Small intestine (tissue), 7 donors: ENCODE measurements at regions not wholly inside any gene's neighbourhood (a gene's known extent, or its start where the extent isn't known, plus 50 kb on each side); places are given as distances from the start of the nearest gene placed in this dataset.
"Not testable (repeated sequence)": the region's sequence is repeated elsewhere in the genome, so short reads cannot be mapped to it uniquely, and the experiment has no call there.

Experiments used
- DNase-seq, 2 donors: peaks; one replicate each; pipeline versions ENCODE4 v3.0.0 to v3.0.0-alpha.2; 2013
- FAIRE-seq: peaks from 2 replicates; lab custom pipeline; 2012; peaks lifted over from hg19 to GRCh38; lab: Jason Lieb, UNC
- H3K27ac ChIP-seq, 3 donors: one replicate each; pipeline ENCODE4 v1.5.1; 2013; ENCODE audit warnings: low read length in 2 of 3, mild to moderate bottlenecking in 2 of 3, control low read depth in 1 of 3, inconsistent platforms in 1 of 3, low read depth in 1 of 3, moderate library complexity in 1 of 3
- H3K27me3 ChIP-seq, 3 donors: one replicate each; pipeline ENCODE4 v1.6.1; 2013; ENCODE audit warnings: low read length in 3 of 3, inconsistent platforms in 1 of 3; ENCODE audit not compliant: control insufficient read depth in 3 of 3, insufficient read depth in 3 of 3
- H3K36me3 ChIP-seq, 3 donors: one replicate each; pipeline ENCODE4 v1.6.1; 2013; ENCODE audit warnings: low read length in 3 of 3, inconsistent platforms in 1 of 3, low read depth in 1 of 3, mild to moderate bottlenecking in 1 of 3, moderate library complexity in 1 of 3; ENCODE audit not compliant: control insufficient read depth in 3 of 3, insufficient read depth in 2 of 3
- H3K4me1 ChIP-seq, 3 donors: one replicate each; pipeline ENCODE4 v1.6.1; 2013; ENCODE audit warnings: low read length in 2 of 3, inconsistent platforms in 1 of 3, low read depth in 1 of 3, mild to moderate bottlenecking in 1 of 3, moderate library complexity in 1 of 3; ENCODE audit not compliant: control insufficient read depth in 3 of 3, insufficient read depth in 2 of 3
- H3K4me3 ChIP-seq, 3 donors: one replicate each; pipeline ENCODE4 v1.5.1; 2013; ENCODE audit warnings: low read length in 3 of 3, control low read depth in 1 of 3, inconsistent platforms in 1 of 3, low read depth in 1 of 3, mild to moderate bottlenecking in 1 of 3, moderate library complexity in 1 of 3
- H3K9me3 ChIP-seq, 2 donors: one replicate each; pipeline ENCODE4 v1.6.1; 2013; ENCODE audit warnings: low read depth in 1 of 2, low read length in 1 of 2; ENCODE audit not compliant: control insufficient read depth in 2 of 2, insufficient read depth in 1 of 2
- WGBS, 3 donors: extraction: QIAGEN DNeasy Blood & Tissue Kit; methylation state at CpG; one replicate each; pipeline ENCODE4 v1.1.7; 2013; 5-methylcytosine and 5-hydroxymethylcytosine counted together
- donor health status: healthy with polysubstance abuse.
- donor health status: control.
- donor health status: control.
- donor health status: Bipolar disorder and iron deficiency.
- donor health status: healthy.

GRCh38 chr9:31597086-31597485 lies 787.4 kb upstream of the ACO1 start:
- 84 to 94% (median 87%) methylated on average over 4 to 5 of the region's 5 CpGs for WGBS, 3 donors
- not testable (repeated sequence) for H3K9me3 ChIP-seq, H3K4me1 ChIP-seq, H3K27ac ChIP-seq, H3K27me3 ChIP-seq, DNase-seq, H3K4me3 ChIP-seq, FAIRE-seq, H3K36me3 ChIP-seq

DNA sequence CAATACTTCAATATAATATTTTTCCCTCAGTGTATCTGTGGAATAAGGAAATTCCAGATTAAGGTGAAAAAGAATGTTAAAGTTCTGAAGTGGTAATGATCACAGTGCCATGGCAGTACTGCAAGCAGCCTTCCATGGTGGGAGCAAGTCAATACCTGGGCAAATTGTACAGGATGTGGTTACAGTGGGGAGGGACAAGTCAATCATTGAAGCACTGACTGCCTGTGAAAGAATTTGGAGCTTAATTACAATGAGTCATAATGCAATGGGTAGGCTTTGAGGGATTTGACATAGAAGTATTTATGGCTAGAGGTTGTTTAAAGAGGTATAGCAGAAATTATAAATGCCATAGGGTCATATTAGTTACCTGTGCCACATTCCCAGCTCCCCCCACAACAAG lies 786.5 kb upstream of the ACO1 start:
- H3K36me3 ChIP-seq = no peaks in the 10 kb centered on the region
- no peak for FAIRE-seq

GRCh38 chr9:31601666-31602065 lies 782.8 kb upstream of the ACO1 start:
- Histone ChIP-seq H3K4me1 (no peaks in the 10 kb centered on the region), H3K27ac (no peak overlapping the region), H3K4me3 (no peak overlapping the region), H3K36me3 (no peaks in the 10 kb centered on the region), H3K27me3 (no peaks in the 10 kb centered on the region), H3K9me3 (no peaks in the 10 kb centered on the region)
- FAIRE-seq (no peak), DNase-seq (no peak)

More for the DNA sequence above, 786.5 kb upstream of the ACO1 start:
- peak in 1 of 2 donors; percentile 7 for DNase-seq
- H3K4me1 ChIP-seq = no peaks in the 10 kb centered on the region
- H3K4me3 ChIP-seq = no peak overlapping the region
- no peaks in the 10 kb centered on the region for H3K9me3 ChIP-seq
- H3K27me3 ChIP-seq = no peaks in the 10 kb centered on the region
- no peak overlapping the region for H3K27ac ChIP-seq

- Histone ChIP-seq H3K4me1 (no peaks in the 10 kb centered on the region), H3K36me3 (no peaks in the 10 kb centered on the region), H3K27ac (no peak overlapping the region), H3K9me3 (no peaks in the 10 kb centered on the region), H3K27me3 (no peaks in the 10 kb centered on the region), H3K4me3 (no peak overlapping the region)
- DNase-seq (no peak), FAIRE-seq (no peak)
- WGBS, 3 donors = 59 to 81% (median 61%) methylated on average over 1 of the region's 1 CpG
These were observed 779.9 kb upstream of the ACO1 start for GRCh38 chr9:31604531-31604930.

DNA sequence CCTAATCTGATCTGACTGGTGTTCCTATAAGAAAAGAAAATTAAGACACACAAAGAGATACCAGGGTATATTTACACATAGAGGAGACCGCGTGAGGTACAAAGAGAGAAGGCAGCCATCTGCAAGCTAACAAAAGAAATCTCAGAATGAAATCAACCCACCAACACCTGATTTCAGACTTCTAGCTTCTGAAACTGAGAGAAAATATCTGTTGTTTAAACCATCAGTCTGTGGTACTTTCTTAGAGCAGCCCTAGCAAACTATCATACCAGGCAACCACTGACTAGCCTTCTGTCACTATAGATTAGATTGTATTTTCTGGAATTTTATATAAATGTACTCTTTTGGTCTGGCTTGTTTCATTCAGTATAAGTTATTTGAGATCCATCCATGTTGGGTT lies 779.3 kb upstream of the ACO1 start:
- FAIRE-seq (no peak), DNase-seq (no peak)
- WGBS, 3 donors = 92 to 95% (median 95%) methylated on average over 2 of the region's 2 CpGs
- Histone ChIP-seq H3K27me3 (no peaks in the 10 kb centered on the region), H3K27ac (no peak overlapping the region), H3K9me3 (no peaks in the 10 kb centered on the region), H3K36me3 (no peaks in the 10 kb centered on the region), H3K4me1 (no peaks in the 10 kb centered on the region), H3K4me3 (no peak overlapping the region)

DNA sequence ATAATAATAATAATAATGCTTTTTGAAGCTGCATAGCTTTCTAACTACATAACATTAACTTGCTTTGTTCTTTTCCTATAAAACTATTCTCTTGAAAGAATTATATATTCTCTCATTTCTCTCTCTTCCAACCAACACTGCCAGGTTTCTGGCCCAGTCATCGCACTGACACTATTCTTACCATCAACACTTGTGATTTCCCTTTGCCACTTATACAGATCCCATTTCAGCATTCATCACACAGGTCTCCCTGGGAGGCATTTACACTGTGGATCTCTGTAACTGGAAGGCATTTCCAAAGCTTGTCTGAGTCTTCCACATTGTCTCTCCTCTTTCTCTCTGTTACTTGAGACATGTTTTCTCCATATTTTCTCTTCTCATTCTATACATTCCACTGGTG lies 777.8 kb upstream of the ACO1 start:
- 88 to 95% (median 89%) methylated on average over 1 of the region's 1 CpG for WGBS, 3 donors
- Histone ChIP-seq H3K4me3 (no peak overlapping the region), H3K36me3 (no peaks in the 10 kb centered on the region), H3K27me3 (no peaks in the 10 kb centered on the region), H3K9me3 (no peaks in the 10 kb centered on the region), H3K4me1 (no peaks in the 10 kb centered on the region), H3K27ac (no peak overlapping the region)
- FAIRE-seq (no peak), DNase-seq (no peak)

GRCh38 chr9:31608416-31608815 lies 776.0 kb upstream of the ACO1 start:
- DNase-seq (no peak), FAIRE-seq (no peak)
- no peaks in the 10 kb centered on the region for H3K36me3 ChIP-seq
- H3K27ac ChIP-seq = no peak overlapping the region
- no peaks in the 10 kb centered on the region for H3K4me1 ChIP-seq
- H3K9me3 ChIP-seq = no peaks in the 10 kb centered on the region
- H3K27me3 ChIP-seq = no peaks in the 10 kb centered on the region
- H3K4me3 ChIP-seq = no peak overlapping the region

DNA sequence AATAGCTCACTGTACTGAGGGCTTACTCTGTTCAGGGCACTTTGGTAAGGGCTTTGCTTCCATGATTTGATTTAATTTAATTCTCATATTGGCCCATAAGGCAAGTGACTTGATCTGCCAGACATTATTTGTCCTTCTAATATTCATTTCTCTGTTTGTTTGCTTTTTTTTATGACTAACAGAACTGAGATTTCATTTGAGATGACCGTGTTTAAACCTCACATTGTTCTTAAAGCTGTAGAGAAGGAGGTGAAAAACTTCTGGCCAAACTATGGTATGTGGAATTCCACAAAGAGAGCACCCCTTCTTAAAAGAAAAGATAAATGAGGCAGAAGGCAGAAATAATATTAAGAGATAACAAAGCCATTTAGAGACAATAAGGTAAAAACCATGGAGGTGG lies 775.6 kb upstream of the ACO1 start:
- Histone ChIP-seq H3K4me1 (no peaks in the 10 kb centered on the region), H3K27me3 (no peaks in the 10 kb centered on the region), H3K27ac (no peak overlapping the region), H3K36me3 (no peaks in the 10 kb centered on the region), H3K9me3 (no peaks in the 10 kb centered on the region), H3K4me3 (no peak overlapping the region)
- no peak for DNase-seq
- FAIRE-seq = no peak
- WGBS, 3 donors = 10 to 51% (median 19%) methylated on average over 1 of the region's 1 CpG

DNA sequence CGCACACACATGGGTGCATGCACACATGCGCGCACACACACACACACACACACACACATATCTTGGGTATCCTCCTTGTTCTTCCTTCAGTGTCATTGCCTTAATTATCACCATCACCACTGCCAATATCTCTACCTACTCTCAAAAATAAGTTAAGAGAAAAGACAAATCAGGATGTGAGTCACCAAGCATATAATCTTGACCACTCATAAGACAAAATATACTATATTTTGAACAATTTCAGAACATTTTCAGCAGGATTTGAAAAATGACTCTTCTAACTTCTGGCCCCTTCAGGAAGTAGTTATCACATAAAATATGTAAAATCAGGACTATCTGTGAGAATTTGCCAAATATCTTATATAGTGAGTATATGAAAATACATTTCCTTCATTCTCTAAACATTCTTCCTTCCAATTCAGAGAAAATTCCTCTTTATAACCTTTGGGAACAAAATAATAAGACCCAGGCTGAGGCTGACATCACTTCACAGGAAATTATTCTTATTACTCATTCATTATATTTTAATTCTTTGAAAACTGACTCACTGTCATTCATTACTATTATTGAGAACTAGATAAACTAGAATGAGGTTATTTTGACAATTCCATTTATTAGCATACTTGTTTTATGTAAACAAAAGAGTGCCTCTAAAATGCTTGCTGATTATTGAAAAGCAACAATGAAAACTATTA lies 772.0 kb upstream of the ACO1 start:
- DNase-seq = no peak
- FAIRE-seq = no peak
- H3K27me3 ChIP-seq = no peaks in the 10 kb centered on the region
- H3K9me3 ChIP-seq = no peaks in the 10 kb centered on the region
- H3K27ac ChIP-seq = no peak overlapping the region
- no peaks in the 10 kb centered on the region for H3K36me3 ChIP-seq
- H3K4me3 ChIP-seq = no peak overlapping the region
- no peaks in the 10 kb centered on the region for H3K4me1 ChIP-seq
- 85 to 94% (median 93%) methylated on average over 3 of the region's 3 CpGs for WGBS, 3 donors
